Ammon's horn (tissue), 1 donor: ENCODE measurements at regions not wholly inside any gene's neighbourhood (a gene's known extent, or its start where the extent isn't known, plus 50 kb on each side); places are given as distances from the start of the nearest gene placed in this dataset.

ENCODE experiments used
- DNase-seq: peaks from one replicate; pipeline ENCODE4 v3.0.0-alpha.2; 2016; ENCODE audit warnings: low spot score

DNA sequence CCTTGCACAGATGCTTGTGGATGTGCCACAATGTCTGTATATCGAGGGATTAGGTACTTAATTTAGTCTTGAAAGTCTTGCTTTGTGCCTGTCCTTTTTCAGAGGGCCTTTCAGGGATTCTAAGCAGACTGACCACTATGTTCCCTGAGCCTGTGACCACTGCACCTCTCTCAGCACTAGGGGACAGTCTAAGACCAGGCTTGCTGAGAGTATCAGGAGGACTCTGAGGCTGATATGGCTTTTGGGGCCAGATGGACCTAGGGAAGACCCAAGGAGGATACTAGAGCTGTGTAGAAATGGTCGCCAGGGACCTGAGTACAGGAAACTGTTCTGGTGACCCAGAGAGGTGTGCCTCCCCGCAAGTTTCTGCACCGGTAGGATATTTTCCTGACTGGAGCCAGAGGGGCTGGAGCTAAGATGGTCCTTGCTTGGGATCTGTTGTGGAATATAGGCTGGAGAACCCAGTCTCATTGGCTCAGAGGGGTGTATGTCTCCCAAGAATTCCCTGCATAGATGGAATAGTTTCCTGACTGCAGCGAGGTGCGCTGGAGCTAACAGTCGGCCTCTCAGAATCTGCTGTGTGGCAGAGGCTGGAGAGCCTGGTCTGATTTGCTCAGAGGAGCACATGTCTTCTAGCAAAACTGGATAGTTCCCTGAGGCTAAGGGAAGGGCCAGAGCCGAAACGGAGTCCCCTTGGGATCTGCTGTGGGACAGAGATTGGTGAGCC lies 213.2 kb upstream of the DCBLD2 start:
- no peak for DNase-seq

DNA sequence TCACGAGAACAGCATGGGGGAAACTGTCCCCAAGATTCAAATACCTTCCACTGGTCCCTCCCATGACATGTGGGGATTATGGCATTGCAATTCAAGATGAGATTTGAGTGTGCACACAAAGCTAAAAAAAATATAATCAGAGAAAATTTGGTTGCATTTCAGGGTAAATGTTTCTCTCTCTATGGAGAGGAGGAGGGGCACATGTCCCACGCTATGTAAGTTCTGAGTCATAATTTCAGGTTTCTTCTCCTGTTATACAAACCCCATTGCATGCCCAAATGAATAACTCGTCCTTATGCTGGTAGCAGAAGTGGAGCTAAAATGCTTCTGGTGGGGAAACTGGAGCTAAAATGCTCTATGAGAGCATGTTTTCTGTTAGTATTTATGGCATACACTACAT lies 209.7 kb upstream of the DCBLD2 start:
- DNase-seq: peak; percentile 8

DNA sequence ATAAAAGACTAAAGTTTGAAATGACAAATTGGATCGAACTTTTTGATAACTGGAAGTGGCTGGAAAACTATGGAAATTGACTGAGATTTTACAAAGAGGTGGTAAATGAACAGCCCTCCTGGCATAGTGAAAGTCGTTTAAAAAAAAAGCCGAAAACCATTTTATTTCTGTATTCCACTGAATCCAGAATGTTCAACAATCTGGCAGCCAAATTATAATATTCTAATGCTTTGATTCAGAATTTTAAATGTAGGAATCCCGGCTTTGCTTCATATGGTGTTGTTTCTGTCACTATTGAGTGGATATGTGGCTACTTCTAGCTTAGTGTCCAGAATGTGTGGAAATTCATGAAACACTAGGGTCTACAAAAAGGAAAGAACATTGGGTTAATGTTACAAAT lies 208.9 kb upstream of the DCBLD2 start:
- DNase-seq: no peak

- no peak for DNase-seq
Observed at GRCh38 chr3:99108508-99108907, 207.0 kb upstream of the DCBLD2 start.

GRCh38 chr3:99094606-99095005 lies 193.1 kb upstream of the DCBLD2 start:
- no peak for DNase-seq

DNA sequence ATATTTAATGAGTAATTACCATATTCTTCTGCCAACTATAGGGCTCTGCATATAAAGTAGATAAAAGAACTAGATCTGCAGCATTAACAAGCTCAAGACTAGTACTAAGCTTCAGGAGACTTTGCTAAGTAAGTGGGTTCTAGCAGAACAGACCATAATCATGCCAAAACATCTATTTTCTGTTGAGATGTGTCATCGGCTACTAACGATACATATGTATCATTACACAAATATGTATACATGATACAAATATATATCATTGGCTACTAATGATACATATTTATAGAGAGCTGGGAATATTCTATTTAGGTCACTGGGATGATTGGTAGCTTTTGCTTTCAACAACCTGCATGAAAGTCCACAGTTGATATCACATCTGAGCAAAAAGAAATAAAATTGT lies 185.8 kb upstream of the DCBLD2 start:
- no peak for DNase-seq

DNA sequence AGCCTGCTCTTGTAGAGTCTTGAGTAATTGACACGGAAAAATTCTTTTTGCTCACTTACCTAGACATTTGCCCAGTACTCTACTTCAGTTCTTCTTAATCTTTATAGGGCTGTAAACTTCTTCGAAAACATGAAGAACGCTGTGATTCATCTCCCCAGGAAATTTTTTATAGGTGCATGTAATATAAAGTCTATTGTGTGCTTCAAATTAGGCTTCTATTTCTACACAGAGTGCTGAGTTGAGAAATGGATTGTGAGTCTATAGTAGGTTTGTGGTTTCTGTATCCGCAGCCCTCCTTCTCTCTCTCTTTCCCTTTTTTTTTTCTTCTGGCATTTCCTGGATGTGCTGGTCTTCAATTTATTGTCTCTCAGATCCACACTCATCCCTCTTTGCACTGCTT lies 183.3 kb upstream of the DCBLD2 start:
- no peak for DNase-seq

DNA sequence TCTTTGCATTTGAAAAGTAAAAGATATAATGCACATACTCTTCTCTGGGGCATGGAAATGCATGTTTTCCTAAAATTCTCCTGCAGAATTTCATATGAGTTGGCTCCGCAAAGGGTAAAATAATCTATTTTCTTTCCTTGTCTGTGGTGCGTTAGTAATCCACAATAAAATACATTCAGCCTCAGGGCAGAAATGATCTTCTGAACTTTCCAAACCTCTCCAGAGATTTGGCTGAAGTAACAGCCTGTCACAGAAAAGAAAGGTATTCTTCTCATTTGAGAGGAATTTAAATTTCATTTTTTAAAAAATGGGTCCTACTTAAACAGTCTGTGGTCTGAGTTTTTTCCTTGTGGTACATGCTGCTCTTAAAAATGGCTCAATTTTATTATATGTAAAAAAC lies 182.7 kb upstream of the DCBLD2 start:
- DNase-seq: no peak

DNA sequence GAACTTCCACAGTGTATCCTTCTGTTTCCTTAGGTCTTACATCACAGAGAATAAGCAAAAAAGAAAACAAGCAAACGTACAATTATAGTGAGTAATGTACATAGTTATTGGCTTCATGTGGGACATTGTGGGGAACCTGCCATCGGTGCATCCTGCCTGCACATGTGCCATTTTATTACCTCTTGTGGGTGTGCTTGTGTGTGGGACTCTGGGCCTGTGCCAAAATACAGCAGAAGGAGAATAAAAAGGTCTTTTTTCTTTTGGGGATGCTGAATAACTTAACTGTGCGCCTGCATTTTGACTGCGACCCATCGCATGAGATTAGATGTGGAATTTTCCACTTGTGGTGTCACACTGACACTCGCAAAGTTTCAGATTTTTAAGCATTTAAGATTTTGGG lies 169.6 kb upstream of the DCBLD2 start:
- peak; percentile 59 for DNase-seq

DNA sequence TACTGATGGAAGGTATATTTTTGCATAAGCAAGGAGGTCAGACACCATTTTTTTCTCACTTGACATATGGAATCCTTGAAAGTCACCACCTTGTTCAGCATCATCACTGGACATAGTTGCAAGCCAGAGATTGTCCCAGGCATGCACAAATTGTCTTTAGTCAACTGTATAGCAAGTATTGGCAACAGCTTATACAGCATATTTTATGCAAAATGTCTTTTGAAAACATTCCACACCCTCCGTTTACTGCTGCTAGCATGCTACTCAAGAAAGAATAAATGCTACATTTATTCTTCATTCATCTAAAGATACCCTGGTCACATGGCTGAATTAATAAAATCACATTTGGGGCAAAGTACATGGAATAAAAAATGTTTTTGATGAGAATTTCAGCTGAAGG lies 168.5 kb upstream of the DCBLD2 start:
- DNase-seq: no peak

DNA sequence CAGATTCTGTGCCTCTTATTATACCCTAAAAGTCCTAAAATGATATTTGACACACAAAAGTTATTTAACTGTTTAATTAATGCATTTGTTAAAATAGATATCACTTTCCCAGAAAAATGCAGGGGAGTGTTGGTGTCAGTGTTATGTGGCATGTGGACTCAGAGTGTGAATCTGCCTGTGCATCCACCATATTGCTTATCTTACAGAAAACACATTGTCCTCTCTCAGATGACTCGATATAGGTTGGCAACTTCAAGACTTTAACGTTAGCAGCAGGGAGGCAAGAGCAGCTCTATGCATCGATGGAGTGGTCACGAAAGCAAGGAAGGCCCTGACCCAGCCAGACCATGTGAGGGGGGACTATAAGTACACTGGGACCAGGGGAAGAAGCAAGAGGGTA lies 165.4 kb upstream of the DCBLD2 start:
- DNase-seq: no peak

DNA sequence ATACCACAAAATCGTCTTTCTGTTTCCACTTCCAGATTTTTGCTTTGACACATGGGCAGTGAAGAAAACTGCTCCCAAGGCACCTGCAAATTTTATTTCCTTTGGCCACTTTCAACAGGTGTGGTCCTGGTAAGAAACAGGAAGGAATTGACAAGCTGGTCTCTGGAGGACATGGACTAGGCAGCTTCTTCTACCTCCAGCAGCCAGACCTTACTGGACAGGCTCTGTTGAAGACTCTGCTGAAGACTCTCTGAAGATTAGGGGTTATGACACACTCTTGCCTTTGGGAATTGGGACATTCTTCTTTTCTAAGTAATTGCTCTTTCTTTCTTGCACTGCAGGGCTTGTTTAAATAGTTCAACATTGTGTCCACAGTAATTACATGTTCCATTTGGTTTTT lies 147.7 kb upstream of the DCBLD2 start:
- DNase-seq: no peak

DNA sequence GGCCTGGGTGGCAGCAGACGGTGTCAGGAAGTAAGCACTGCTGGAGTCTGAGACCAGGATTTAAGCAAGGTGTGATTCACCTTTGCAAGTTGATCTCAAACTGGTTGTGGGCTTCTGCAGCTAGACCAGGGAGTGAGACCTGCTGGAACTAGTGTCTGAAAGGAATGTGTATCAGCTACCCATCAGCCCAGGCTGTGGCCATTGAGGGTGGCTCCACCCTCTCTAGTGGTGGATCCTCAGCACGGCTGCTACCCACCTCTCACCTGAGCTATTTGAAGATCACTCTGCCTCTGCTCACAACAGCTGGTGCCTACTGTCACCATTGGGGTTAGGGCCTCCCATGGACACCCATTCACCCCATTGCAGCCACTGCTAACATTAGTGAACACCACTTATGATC lies 140.3 kb upstream of the DCBLD2 start:
- no peak for DNase-seq

GRCh38 chr3:99031778-99032177 lies 130.3 kb upstream of the DCBLD2 start:
- DNase-seq: no peak

GRCh38 chr3:99023590-99024192 lies 122.2 kb upstream of the DCBLD2 start:
- DNase-seq: peak; percentile 53

- DNase-seq: no peak
Observed at GRCh38 chr3:99021466-99021865, 120.0 kb upstream of the DCBLD2 start.

DNA sequence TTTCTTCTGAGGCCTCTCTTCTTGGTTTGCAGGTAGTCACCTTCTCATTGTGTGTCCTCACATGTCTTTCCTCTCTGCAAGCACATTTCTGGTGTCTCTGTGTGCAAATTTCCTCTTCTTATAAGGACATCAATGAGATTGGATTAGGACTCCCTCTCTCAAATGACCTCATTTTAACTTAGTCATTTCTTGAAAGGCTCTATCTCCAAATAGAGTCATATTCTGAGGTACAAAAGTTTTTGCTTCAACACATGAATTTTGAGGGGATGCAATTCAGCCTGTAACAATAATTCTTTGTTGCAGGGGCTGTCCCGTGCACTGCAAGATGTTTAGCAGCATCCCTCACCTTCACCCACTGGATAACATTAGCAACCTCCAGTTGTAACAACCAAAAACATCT lies 115.0 kb upstream of the DCBLD2 start:
- no peak for DNase-seq

DNA sequence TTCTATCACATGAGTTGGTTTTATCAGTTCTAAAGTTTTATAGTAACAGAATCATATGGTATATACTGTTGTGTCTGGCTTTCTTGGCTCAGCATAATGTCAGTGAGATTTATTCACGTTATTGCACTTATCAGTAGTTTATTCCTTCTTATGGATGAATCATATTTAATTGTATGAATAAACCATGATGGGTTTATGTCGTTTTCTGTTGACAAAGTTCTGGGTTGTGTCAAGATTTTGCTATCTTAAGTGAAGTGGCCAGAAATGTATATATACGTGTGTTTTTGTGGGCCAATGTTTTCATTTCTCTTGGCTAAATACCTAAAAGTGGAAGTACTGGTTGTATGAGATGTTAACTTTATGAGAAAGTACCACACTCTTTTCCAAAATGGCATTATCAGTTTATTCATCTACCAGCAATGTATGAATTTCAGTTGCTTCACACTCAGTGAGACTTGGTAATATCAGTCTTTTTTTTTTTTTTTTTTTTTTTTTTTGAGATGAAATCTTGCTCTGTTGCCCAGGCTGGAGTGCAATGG lies 112.4 kb upstream of the DCBLD2 start:
- DNase-seq: no peak

- DNase-seq: no peak
Observed at GRCh38 chr3:99013077-99013476, 111.6 kb upstream of the DCBLD2 start.

- DNase-seq: no peak
Observed at GRCh38 chr3:99012051-99012450, 110.6 kb upstream of the DCBLD2 start.

DNA sequence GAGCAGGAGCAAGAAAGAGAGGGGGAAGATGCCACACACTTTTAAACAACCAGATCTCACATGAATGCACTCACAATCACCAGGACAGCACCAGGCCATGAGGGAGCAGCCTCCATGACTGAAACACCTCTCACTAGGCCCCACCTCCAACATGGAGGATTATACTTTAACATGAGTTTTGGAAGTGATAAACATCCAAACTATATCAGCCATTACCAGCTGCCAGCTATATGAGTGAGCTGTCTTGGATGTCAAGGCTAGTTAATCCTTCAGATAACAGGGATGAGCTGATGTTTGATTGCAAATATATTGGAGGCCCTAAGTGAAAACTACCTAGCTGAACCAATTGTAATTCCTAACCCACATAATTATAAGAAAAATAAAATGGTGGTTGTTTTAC lies 108.4 kb upstream of the DCBLD2 start:
- no peak for DNase-seq

DNA sequence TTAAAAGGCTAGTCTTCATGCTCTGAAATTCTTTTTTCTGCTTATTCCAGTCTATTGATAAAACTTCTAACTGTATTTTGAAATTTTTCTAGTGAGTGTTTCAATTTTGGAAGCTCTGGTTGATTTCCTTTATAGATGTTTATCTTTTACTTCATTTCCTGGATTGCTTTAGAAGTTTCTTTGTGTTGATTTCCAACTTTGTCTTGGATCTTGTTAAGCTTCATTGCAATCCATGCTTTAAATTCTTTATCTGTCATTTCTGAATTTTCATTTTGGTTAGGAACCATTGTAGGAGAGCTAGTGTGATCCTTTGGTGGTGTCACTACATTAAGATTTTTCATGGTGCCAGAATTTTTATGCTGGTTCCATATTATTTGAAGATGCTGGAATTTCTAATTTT lies 105.2 kb upstream of the DCBLD2 start:
- DNase-seq: no peak

- no peak for DNase-seq
Observed at GRCh38 chr3:98999675-99000074, 98.2 kb upstream of the DCBLD2 start.
